HG02884 (cell line): ENCODE measurements at regions not wholly inside any gene's neighbourhood (a gene's known extent, or its start where the extent isn't known, plus 50 kb on each side); places are given as distances from the start of the nearest gene placed in this dataset.
"Not testable (repeated sequence)": the region's sequence is repeated elsewhere in the genome, so short reads cannot be mapped to it uniquely, and the experiment has no call there.

Source experiments
- ATAC-seq: cut with Tn5 transposase; IDR thresholded peaks from one replicate; pipeline ENCODE4 v1.9.1; 2021; ENCODE audit warnings: mild to moderate bottlenecking, moderate library complexity; ENCODE audit not compliant: unreplicated experiment

DNA sequence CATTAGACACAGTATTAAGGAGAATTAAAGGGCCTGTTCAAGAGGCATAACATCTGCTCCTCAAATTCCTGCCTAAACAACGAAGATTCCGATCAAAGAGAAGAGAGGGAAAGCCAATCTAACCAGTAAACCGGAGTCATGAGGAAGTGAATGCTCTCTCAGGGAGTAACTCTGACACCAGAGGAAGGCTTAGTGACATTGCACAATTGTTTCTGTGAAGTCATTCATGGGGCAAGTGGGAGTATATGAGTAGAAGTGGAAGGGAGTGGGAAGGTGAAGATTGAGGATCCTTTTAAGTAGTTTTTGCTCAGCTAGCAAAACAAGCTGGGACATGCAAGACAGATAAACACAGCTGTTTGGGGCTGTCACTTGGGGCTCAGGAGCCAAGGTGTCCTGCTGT, 136.4 kb upstream of the FAM174A start:
- not testable (repeated sequence) for ATAC-seq

DNA sequence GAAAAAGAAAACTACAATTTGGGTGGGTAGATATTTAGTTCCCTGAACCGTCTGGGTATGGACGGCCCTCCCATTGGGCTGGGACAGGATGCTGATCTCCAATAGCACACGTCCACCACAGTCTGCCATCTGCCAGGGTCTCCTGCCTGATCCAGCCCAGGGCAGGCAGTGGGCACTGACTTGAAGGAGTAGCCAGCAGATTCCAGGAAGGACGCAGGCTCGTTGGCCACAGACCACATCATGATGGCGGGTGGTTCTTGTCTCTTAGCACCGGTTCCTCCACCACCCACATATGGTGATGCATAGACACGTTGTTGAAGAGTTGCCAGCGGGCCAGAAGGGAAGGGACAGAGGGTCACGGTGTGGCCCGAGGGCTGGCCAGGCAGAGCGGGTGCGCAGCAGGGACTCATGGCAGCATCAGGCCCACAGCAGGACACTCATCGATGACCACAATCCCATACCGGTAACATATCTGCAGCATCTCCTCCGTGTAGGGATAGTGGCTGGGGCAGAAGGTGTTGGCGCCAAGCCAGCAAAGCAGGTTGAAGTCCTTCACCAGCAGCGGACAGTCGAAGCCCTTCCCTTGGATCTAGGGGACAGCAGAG, 155.8 kb upstream of the FAM174A start:
- not testable (repeated sequence) for ATAC-seq

DNA sequence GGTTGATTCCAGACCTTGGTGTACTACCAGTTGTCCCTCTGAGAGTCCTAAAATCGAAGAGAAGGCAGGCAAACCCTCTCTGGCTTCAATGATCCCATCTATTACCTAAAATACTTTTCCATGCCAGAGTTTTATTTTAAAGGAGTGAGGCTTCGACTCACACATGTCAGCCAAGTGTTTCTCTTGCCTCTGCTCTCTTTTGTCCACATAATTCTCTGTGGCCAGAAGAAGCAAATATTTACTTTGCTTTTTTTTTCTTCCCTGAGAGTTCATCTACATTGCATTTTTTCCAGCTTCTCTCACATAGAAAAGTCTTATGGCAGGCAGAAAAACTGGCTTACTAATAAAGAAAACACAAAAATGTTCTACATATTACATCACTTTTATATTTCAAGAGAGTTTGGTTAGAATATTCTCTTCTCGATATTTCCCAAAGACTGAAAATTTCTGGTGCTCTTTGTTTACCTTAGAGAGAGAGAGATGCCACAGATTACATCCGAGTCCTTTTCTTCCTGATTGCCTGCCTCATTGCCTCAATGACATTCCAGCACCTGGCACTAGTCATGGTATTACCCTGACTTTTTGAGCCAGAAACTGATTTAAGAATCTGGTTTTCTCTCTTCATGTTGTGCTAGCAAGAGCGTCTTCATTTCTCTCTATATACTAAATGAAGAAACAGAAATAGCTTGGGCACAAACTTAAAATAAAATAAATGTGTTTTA, 170.3 kb upstream of the FAM174A start:
- ATAC-seq, result not testable (repeated sequence)

DNA sequence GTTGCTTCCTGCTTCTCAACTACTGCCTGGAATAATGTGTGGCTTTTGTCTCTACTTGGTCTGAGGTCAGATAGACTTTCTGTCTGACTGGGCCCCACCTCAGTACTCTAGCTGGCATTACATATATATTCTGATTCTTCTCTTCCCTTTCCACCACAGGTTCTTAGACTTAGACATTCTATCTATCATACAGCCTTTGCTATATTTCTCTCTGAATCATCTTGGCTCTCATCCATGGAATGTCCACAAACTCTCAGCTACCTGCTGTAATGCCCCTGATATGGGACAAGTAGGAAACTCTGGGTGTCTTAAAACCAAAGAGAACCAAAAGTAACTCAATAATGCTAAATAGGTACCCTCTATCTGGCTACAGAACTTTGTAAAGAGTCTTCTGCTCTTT, 170.8 kb upstream of the FAM174A start:
- not testable (repeated sequence) for ATAC-seq

DNA sequence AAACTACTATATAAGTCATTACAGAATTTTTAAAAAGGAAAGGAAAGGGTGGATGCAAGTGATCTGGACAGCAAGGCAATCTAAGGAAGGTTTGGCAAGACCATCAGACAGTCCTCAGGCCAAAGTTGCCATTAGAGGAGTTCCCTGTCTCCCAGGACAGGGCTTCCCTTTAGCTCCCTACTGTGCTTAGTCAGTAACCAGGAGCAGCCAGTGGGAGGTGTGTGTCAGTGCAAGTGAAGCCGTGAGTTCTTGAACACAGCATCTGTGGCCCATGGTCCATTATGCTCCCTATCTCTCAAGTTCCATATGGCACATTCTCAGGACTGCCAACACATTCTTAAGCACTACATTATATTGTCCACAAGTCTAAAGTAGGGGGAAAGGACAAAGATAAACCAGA, 175.2 kb upstream of the FAM174A start:
- not testable (repeated sequence) for ATAC-seq

DNA sequence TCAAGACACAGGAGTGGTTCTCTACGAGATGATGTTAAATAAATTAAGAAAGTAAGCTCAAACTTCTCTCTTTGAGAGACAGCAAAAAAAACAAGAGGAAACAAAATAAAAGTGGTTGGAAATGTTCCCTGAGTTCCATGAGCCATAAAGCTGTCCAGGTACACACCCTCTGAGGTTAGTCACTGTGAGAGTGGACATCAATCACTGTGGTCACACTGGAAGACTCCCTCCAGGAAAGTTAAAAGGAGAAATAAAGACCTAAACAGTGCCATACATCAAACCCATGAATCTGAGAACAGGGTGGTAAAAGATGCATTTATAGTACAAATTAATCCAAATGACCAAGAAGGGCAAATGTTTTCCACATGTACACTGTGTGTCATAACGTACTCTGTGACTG, 188.9 kb upstream of the FAM174A start:
- ATAC-seq, result not testable (repeated sequence)

DNA sequence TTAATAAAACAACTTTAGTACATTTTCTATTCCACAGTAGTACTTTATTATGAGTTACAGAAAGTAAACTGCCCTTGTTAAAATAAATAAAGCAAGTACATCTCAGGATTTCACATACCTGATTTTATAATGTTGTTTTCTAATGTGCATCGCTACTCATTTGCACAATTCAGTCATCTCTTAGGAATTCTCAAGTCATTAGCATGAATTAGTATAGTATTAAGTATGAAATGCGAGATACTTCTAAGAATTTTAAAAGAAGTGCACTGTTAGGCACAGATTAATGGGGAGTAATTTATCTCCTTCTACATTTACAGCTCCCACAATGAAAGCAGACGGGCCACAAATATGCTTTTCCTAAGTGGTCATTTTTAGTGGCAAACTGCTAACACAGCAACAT, 193.7 kb upstream of the FAM174A start:
- ATAC-seq, result not testable (repeated sequence)

DNA sequence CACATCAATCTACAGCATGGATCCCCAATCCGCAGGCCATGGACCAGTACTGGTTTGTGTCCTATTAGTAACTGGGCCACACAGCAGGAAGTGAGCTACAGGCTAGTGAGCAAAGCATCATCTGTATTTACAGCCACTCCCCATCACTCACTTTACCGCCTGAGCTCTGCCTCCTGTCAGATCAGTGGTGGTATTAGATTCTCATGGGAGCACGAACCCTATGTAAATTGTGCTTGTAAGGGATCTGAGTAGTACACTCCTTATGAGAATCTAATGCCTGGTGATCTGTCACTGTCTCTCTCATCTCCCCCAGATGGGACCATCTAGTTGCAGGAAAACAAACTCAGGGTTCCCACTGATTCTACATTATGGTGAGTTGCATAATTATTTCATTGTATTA, 212.7 kb upstream of the FAM174A start:
- ATAC-seq, result no peak

DNA sequence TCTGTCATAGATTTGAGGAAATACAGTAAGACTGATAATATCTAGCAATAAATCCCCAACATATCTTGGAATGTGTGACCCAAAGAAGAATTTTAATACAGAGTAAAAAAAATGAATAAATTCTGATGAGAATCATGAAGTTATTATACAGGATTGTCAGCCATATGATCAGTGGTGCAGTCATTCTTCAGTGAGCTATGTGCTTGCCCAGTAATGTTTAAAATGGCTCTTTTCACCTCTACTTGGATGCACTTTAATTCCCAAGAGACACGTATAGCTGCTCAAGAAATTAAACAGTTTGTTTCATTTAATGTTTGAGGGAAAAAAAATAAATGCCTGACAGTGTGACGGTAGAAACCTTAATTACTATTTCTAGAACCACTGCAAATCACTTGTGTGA, 215.3 kb upstream of the FAM174A start:
- ATAC-seq, result no peak

DNA sequence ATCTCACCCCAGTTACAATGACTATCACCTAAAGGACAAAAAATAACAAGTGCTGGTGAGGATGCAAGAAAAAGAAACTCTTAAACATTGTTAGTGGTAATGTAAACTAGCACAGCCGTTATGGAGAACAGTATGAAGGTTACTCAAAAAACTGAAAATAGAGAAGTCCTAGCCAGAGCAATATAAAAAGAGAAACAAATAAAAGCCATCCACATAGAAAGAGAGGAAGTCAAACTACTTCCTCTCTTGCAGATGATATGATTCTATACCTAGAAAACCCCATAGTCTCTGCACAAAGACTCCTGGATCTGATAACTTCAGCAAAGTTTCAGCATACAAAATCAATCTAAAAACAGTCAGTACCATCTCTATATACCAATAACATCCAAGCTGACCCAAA, 221.5 kb upstream of the FAM174A start:
- no peak for ATAC-seq

DNA sequence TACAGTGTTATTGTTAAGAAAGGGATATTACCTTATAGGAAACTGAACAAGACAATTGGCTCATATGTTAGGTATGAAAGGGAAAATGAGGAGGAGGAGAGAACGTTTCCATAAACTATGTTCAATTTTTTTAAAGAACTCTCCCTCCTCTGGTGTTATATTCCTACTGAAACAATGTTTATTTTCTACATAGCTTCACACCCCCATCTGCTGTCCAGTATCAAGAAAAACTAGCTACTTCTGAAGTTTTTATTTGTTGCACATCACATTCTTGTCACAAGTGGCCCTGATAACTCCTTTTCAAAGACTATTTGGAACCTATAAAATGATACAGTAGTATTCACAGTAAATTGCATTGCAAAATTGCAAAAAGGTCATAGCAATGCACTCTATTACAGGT, 223.4 kb upstream of the FAM174A start:
- no peak for ATAC-seq

DNA sequence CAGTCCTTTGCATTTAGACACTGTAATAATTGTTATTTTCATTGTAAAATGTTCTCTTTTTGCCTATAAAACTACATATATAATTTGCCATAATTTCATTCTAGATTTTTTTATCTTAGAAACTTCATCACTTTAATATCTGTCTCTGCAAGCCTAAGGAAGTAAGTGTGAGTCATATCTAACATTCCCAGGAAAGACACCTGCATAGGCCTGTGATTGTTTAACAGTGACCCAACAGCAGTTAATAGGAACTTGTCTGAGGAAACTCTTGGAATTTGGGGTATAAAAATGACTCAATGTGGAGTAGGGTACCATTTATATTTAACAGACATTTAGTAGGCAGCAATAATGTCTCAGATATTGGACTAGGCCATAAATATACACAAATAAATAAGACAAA, 229.2 kb upstream of the FAM174A start:
- ATAC-seq, result no peak

DNA sequence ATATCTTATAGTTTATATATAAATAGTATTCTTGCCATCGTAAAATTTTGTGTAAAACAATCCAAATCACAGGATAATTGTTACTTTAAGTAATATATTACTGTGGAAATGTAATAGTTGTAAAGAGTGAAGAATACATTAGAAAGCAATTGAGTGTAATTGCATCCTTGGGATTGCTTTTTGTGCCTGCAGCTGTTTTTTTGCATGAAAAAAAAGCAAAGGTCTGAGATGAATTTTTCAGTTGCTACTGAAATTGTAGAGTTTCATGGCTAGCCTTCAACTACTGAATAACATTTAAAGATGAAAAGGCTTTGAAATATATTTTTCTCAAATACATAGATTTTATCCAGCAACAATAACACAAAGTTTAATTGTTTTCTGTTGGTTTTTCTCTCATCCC, 232.0 kb upstream of the FAM174A start:
- ATAC-seq, result no peak

DNA sequence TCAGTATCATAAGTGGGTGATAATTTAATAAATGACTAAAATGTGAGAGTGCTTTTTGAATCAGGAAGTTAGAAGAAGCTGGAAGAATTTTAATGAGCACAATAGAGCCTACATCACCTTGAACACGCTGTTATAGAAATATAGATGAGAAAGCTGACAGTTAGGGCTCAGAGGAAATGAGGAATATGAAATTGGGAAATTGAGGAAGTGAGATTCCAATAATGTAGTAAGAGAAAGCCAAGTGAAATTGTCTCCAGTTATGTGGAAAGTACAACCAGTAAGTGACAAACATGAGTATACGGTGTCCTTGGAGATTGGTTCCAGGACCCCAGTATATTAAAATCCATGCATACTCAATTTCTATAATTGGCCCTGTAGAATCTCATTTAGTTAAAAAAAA, 235.9 kb upstream of the FAM174A start:
- ATAC-seq, result no peak

DNA sequence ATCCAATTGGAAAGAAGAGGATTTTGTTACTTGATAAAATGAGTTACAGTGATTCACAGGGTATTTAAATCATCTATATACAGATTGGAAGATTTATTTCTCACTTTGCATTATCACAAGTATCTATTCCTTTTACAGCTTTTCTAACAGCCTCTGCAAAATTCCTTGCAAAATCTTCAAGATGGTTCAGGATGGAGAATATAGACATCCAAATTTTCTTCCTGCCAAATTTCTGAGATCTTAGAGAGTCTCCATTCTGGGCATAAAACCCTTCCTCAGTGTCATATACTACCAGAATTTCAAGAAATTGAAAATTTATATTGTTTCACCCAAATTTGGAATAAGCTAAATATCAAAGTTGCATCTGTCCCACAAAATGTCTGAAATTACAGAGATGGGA, 259.1 kb upstream of the FAM174A start:
- no peak for ATAC-seq

DNA sequence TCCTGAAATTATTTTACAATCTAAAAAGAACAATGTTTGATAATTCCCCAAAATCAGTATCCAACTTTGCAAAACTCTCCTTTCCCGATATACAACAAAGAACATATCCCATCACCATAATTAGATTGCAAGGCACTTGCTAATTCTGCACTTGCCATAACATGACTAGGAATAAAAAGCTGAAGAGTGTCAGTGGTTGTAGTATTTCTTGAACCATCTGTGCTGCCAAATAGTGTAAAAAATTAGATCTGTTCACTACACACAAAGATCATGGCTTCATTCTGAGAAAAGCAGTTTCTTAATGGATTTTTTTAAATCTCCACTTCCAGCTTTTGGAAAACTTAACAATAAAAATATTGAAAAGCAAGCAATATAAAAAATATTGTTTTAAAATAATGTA, 259.5 kb upstream of the FAM174A start:
- no peak for ATAC-seq

DNA sequence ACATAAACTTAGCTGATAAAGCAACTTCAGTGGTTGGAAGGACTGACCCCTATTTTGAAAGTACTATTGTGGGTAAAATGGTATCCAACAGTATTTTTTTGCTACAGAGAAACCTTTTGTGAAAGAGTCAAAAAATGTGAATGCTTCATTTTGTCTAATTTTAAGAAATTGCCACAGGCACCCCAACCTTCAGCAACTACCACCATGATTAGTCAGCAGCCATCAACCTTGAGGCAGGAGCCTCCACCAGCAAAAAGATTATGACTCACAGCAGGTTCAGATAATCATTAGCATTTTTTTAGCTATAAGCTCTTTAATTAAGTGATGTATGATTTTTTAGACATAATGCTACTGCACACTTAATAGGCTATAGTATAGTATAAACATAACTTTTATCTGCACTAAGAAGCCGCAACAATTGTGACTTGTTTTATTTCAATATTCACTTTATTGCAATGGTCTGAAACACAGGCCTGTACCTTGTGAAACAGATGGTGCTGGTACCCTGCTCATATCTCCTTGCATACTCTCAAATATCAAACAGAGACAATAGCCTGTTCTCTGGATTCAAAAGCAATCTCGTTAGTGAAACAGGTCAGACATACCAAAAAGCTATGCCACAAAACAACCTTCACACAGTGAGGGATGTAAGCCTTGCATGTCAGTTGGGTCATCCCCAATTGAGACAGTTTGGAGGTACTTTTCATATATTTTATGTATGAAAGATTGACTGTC, 261.2 kb upstream of the FAM174A start:
- ATAC-seq, result no peak

DNA sequence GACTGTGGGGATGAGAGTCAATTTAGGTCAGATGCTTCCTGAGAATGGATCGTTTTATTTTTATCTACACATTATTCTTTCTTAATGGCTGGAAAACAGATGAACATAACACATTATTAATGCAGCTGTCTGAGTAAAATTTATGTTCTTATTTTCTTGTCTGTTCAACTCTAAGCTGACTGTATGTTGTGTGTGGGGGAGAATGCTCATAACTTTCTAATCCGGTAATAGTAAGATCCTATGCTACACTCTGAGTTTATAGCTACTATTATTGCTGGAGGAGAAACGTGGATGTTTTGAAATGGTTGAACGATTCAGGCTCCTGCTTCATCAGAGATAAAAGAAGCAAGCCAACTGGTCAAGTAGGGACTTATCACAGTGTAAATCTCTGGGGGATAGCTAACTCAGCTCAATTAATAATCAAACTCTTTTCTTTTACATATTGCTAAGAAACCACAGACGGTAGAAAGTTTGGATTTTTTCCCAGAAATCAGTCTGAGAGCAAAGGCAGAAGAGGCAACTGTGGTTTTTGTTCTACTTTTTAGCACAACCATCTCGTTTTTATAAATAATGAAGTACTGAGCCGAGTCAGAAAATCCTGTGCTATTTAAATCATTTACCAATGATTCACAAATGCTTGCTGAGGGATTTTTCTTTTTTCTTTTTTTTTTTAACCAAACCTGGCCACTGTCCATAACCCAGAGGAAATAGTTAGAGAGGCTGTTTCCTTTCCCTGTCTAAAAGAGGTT, 265.0 kb upstream of the FAM174A start:
- ATAC-seq, result no peak

DNA sequence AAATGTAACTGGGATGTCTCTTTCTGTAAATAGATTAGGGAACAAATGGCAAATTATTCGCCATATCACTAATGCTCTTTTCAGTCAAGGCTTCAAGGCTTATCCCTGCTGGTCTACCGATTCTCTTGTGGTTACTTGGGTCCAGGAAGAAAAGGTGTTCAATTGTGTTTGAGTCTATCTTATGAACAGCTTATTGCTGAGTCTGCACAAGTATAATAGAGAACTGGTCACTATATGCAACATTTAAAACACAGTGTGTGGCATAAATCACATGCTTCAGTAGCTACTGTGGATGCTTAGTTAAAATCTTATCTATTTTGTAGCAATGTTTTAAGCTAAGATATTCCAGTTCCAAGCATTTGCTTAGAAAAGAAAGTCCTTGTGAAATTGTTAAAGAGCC, 274.2 kb upstream of the FAM174A start:
- no peak for ATAC-seq

DNA sequence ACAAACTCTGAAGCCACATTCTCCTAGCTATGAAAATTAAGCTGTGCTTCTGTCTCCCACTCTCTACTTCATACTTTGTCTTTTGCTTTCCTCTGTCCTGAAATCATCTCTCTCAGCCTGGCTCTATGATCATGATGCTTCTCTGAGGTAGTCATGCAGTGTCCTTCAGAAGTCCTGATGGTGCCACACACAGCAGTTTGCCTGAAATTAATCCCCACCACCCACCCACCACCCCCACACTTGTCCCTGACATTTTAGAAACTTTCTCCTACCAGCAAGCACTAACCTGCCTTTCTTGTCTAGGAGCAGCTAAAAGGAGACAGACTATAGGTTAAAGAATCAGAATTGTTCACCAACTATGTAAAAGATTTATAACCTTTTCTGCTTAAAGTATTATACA, 282.2 kb upstream of the FAM174A start:
- no peak for ATAC-seq

DNA sequence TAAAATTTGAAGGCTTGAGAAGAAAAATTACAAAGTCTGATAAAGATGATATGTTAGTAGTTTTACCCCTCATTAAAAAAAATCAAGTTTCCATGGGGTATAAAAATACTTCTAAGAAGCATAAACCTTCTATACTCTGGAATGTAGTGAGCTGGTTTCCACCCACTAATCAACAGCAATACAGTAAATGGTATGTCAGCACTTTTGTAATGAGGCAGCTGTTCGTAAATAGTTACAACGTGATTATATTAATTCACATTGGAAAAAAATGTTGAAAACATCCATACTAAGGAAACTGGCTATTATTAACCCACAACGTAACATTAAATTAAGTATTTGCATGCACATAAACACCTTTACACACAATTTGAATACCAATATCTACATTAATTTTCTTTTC, 283.1 kb upstream of the FAM174A start:
- no peak for ATAC-seq

DNA sequence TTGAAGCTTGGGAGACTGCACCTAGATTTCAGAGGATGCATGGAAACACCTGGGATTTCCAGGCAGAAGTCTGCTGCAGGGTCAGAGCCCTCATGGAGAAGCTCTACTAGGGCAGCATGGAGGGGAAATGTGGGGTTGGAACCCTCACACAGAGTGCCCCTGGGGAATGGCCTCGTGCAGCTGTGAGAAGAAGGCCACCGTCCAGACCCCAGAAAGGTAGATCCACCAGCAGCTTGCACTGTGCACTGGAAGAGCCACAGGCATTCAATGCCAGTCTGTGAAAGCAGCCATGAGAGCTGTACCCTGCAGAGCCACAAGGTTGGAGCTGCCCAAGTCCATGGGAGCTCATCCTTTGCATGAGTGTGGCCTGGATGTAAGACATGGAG, 285.3 kb upstream of the FAM174A start:
- ATAC-seq, result no peak
